Spinal cord (tissue), 9 donors: ENCODE measurements at regions not wholly inside any gene's neighbourhood (a gene's known extent, or its start where the extent isn't known, plus 50 kb on each side); places are given as distances from the start of the nearest gene placed in this dataset.

Source experiments
- DNase-seq, 6 donors: peaks; one replicate each; pipeline versions ENCODE4 v3.0.0 to v3.0.0-alpha.2; 2013 to 2015; ENCODE audit warnings: low spot score in 6 of 6, low read depth in 4 of 6
- H3K27ac ChIP-seq: one replicate; pipeline ENCODE4 v1.5.1; 2013; ENCODE audit warnings: low read depth, low read length, control low read depth
- H3K27me3 ChIP-seq: one replicate; pipeline ENCODE4 v1.6.1; 2013; ENCODE audit warnings: low read length; ENCODE audit not compliant: control insufficient read depth, insufficient read depth
- H3K36me3 ChIP-seq: one replicate; pipeline ENCODE4 v1.6.1; 2013; ENCODE audit warnings: low read length; ENCODE audit not compliant: control insufficient read depth, insufficient read depth
- H3K4me1 ChIP-seq: one replicate; pipeline ENCODE4 v1.6.1; 2013; ENCODE audit warnings: low read length; ENCODE audit not compliant: control insufficient read depth, insufficient read depth
- H3K4me3 ChIP-seq: one replicate; pipeline ENCODE4 v1.5.1; 2013; ENCODE audit warnings: low read depth, low read length, control low read depth
- H3K9me3 ChIP-seq: one replicate; pipeline ENCODE4 v1.6.1; 2013; ENCODE audit warnings: low read length; ENCODE audit not compliant: control insufficient read depth, insufficient read depth
- WGBS: methylation state at CpG from one replicate; pipeline ENCODE4 v1.1.5; 2013; ENCODE audit warnings: missing lambda C conversion rate; ENCODE audit not compliant: insufficient coverage; 5-methylcytosine and 5-hydroxymethylcytosine counted together
- donor health status: healthy.

DNA sequence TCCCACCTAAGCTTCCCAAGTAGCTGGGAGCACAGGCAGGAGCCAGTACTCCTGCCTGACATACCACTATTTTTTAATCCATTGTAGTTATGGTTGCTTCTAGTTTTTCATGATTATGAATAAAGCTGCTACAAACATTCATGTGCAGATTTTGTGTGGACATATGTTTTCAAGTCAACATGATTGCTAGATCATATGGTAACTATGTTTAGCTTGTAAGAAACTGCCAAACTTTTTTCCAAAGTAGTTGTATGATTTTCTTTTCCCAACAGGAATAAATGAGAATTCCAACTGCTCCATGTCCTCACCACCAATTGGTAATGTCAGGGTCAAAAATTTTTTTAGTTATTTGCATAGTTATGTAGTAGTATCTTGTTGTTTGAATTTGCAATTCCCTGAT, 136.8 kb upstream of the THRB start:
- H3K9me3 ChIP-seq = no peaks in the 10 kb centered on the region
- no peak overlapping the region for H3K4me3 ChIP-seq
- H3K36me3 ChIP-seq = no peaks in the 10 kb centered on the region
- H3K27ac ChIP-seq = no peak overlapping the region
- DNase-seq = peak in 1 of 6 donors; percentile 61
- no peaks in the 10 kb centered on the region for H3K27me3 ChIP-seq
- no peaks in the 10 kb centered on the region for H3K4me1 ChIP-seq

GRCh38 chr3:24639061-24639460, 144.4 kb upstream of the THRB start:
- Histone ChIP-seq H3K36me3 (no peaks in the 10 kb centered on the region), H3K4me1 (no peaks in the 10 kb centered on the region), H3K27me3 (no peaks in the 10 kb centered on the region), H3K4me3 (no peak overlapping the region), H3K9me3 (no peaks in the 10 kb centered on the region), H3K27ac (no peak overlapping the region)
- DNase-seq = no peak
- 80% methylated on average over 1 of the region's 1 CpG for WGBS

DNA sequence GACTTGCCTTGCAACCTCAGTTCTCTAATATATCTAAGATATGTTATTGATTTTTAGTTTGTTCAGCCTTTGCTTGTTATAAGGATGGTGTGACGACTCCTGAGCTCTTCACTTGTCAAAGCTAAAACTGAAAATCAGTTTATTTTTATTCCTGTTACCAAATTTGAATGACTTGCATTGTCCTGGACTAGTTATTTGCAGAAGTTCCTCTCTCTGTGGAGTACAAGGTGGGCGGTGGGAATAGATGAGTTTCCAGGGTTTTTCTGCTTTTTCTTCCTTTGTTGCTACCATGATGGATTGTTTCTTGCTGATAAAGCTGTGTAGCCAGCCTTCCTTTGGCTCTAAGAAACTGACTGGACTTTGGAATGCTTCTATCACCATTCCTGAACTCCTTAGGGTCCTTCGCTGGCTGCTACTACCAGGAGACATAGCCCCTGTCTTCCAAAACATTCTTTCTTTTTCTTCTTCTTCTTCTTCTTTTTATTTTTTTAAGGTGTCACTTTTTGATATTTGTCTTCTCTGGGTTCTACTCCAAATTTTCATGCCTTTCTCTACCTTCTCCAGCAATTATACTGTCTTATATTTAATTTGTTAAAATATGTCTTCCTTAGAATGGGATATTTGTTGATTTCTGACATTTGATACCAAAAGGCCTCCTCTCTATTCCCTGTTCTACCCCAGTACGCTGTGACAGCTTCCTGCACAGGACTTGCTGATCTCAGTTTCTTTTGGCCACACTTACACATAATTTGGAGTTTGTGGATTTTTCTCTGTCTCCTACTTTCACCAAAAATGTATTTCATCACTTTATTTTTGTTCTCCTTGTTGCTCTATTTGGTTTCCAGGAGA, 145.1 kb upstream of the THRB start:
- Histone ChIP-seq H3K4me3 (no peak overlapping the region), H3K27me3 (no peaks in the 10 kb centered on the region), H3K4me1 (no peaks in the 10 kb centered on the region), H3K9me3 (no peaks in the 10 kb centered on the region), H3K27ac (no peak overlapping the region), H3K36me3 (no peaks in the 10 kb centered on the region)
- no CpG with 5 or more reads among the region's 4 CpGs for WGBS
- no peak for DNase-seq

GRCh38 chr3:24640330-24640877, 145.8 kb upstream of the THRB start:
- Histone ChIP-seq H3K9me3 (no peaks in the 10 kb centered on the region), H3K27me3 (no peaks in the 10 kb centered on the region), H3K27ac (no peak overlapping the region), H3K4me3 (no peak overlapping the region), H3K36me3 (no peaks in the 10 kb centered on the region), H3K4me1 (no peaks in the 10 kb centered on the region)
- DNase-seq = peak in 2 of 6 donors; percentile 50 to 58
- WGBS = no CpG with 5 or more reads among the region's 3 CpGs

GRCh38 chr3:24641628-24642027, 147.0 kb upstream of the THRB start:
- Histone ChIP-seq H3K4me1 (no peaks in the 10 kb centered on the region), H3K27me3 (no peaks in the 10 kb centered on the region), H3K27ac (no peak overlapping the region), H3K4me3 (no peak overlapping the region), H3K36me3 (no peaks in the 10 kb centered on the region), H3K9me3 (no peaks in the 10 kb centered on the region)
- DNase-seq = no peak
- 83% methylated on average over 1 of the region's 2 CpGs for WGBS

DNA sequence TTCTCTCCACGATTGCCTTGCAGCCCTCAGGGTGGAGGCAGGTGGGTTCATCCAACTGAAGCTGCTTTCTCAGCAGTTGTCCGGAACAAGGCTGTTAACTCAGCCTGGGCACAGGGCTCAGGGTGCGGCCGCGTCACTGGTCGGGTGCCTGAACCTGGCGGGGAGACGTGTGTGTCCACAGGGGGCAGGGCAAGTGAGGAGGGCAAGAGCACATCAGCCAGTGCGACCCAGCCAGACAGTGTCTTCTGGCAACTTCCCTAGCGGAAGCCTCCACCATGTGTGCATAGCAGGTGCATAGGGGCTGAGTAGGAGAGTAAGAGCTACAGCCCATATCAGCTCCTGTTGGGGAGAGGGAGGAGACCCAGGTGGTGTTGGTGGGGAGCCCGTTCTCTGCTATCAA, 150.4 kb upstream of the THRB start:
- 89% methylated on average over 10 of the region's 11 CpGs for WGBS
- Histone ChIP-seq H3K4me1 (no peaks in the 10 kb centered on the region), H3K9me3 (no peaks in the 10 kb centered on the region), H3K27me3 (no peaks in the 10 kb centered on the region), H3K4me3 (no peak overlapping the region), H3K27ac (no peak overlapping the region), H3K36me3 (no peaks in the 10 kb centered on the region)
- DNase-seq = no peak

DNA sequence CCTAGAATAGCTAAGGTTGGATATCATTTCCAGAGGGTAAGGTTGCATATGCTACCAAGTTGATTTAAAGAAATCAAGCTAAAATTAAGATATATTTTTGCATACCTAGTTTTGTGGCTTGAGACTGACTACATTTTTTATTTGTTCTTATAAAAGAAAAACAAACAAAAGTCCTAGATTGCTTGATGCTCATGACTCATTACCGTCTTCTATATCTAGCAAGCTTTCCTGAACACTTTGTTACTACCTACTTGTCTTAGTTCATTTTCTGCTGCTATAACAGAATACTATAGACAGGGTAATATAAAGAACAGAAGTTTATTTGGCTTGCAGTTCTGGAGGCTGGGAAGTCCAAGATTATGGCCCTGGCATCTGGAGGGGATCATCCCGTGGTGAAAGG, 152.1 kb upstream of the THRB start:
- Histone ChIP-seq H3K27me3 (no peaks in the 10 kb centered on the region), H3K4me3 (no peak overlapping the region), H3K27ac (no peak overlapping the region), H3K36me3 (no peaks in the 10 kb centered on the region), H3K9me3 (no peaks in the 10 kb centered on the region), H3K4me1 (no peaks in the 10 kb centered on the region)
- 100% methylated on average over 1 of the region's 2 CpGs for WGBS
- DNase-seq = no peak

- no CpG with 5 or more reads among the region's 2 CpGs for WGBS
Measured at GRCh38 chr3:24648063-24648462, 153.4 kb upstream of the THRB start.

DNA sequence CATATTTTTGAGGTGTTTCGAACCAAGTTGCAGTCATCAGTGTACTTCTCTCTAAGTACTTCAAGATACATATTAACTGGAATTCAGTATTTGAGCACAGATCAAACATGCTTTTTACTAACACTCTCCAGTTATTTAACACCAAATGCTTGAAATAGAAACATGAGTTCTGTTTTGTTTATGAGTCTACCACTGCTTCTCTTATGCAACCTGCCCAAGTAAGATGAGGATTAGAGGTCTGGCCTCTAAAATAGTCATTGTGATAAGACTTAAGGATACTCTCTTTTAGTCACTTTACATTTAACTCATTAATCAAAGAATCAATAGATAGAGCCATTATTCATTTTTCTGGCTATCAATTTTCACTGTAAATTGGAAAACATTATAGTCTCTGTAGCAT, 156.2 kb upstream of the THRB start:
- no peaks in the 10 kb centered on the region for H3K4me1 ChIP-seq
- 100% methylated on average over 1 of the region's 1 CpG for WGBS
- H3K9me3 ChIP-seq = peaks cover 1% of the 10 kb centered on the region
- no peaks in the 10 kb centered on the region for H3K27me3 ChIP-seq
- no peak for DNase-seq
- no peaks in the 10 kb centered on the region for H3K36me3 ChIP-seq
- no peak overlapping the region for H3K27ac ChIP-seq
- no peak overlapping the region for H3K4me3 ChIP-seq

More at GRCh38 chr3:24648063-24648462, 153.4 kb upstream of the THRB start:
- Histone ChIP-seq H3K9me3 (no peaks in the 10 kb centered on the region), H3K4me3 (no peak overlapping the region), H3K36me3 (no peaks in the 10 kb centered on the region), H3K27ac (no peak overlapping the region), H3K27me3 (no peaks in the 10 kb centered on the region), H3K4me1 (no peaks in the 10 kb centered on the region)
- DNase-seq = peak in 2 of 6 donors; percentile 4 to 78

DNA sequence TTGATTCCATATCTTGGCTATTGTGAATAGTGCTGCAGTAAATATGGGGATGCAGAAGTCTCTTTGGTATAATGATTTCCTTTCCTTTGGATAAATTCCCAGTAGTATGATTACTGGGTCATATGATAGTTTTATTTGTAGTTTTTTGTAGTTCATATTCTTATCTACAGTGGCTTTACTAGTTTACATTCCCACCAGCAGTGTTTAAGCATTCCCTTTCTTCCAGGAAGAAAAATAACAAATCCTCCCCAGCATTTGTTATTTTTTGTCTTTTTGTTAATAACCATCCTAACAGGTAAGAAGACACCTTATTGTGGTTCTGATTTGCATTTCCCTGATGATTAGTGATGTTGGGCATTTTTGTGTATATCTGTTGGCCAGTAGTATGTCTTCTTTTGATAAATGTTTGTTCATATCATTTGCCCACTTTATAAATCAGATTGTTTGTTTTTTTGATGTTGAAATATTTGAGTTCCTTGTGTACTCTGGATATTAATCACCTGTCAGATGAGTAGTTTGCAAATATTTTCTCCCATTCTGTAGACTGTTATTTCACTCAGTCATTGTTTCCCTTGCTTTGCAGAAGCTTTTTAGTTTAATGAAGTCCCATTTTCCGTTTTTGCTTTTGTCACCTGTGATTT, 163.3 kb upstream of the THRB start:
- no peaks in the 10 kb centered on the region for H3K36me3 ChIP-seq
- no peak overlapping the region for H3K4me3 ChIP-seq
- WGBS = 83% methylated on average over 1 of the region's 1 CpG
- DNase-seq = no peak
- no peaks in the 10 kb centered on the region for H3K27me3 ChIP-seq
- peaks cover 1% of the 10 kb centered on the region for H3K9me3 ChIP-seq
- no peaks in the 10 kb centered on the region for H3K4me1 ChIP-seq
- H3K27ac ChIP-seq = no peak overlapping the region
